K562 (cell line): ENCODE measurements at regions not wholly inside any gene's neighbourhood (a gene's known extent, or its start where the extent isn't known, plus 50 kb on each side); places are given as distances from the start of the nearest gene placed in this dataset.

ENCODE experiments used
- BHLHE40 ChIP-seq: IDR thresholded peaks from 2 replicates; pipeline ENCODE4 v1.6.1; 2011; ENCODE audit warnings: low read length, improper control_type of control experiment
- HMG20A ChIP-seq: fragments of 450-650 bp; formaldehyde crosslinking; conservative IDR thresholded peaks from 2 replicates; pipeline ENCODE4 v1.4.0; 2020; ENCODE audit warnings: mild to moderate bottlenecking, mixed read lengths
- REST ChIP-seq, 2 experiments: fragments of 450-650 bp; formaldehyde crosslinking in 1 of 2; IDR thresholded peaks; 2 replicates each; pipeline versions ENCODE4 v1.4.0 to v1.6.1; 2014 to 2020; ENCODE audit warnings: mild to moderate bottlenecking in 2 of 2, borderline replicate concordance in 1 of 2, low read depth in 1 of 2
- SLC30A9 ChIP-seq: fragments of 250-450 bp; sonication (Bioruptor Pico); IDR thresholded peaks from 2 replicates; pipeline ENCODE4 v1.8.0; 2022; ENCODE audit warnings: mild to moderate bottlenecking, moderate library complexity

- TF ChIP-seq HMG20A (CRISPR knock-in tag): no peak
- TF ChIP-seq BHLHE40: no peak
- TF ChIP-seq SLC30A9: no peak
- no peak for TF ChIP-seq REST (IDR thresholded peaks at IDR 0.05; ENCODE audit: borderline replicate concordance)
- TF ChIP-seq REST (CRISPR knock-in tag; IDR thresholded peaks at IDR 0.05; ENCODE audit: low read depth): no peak
Observed at GRCh38 chr7:3177271-3177670, 123.8 kb upstream of the SDK1 start.
